GM18499 (cell line): ENCODE measurements at regions not wholly inside any gene's neighbourhood (a gene's known extent, or its start where the extent isn't known, plus 50 kb on each side); places are given as distances from the start of the nearest gene placed in this dataset.
"Not testable (repeated sequence)": the region's sequence is repeated elsewhere in the genome, so short reads cannot be mapped to it uniquely, and the experiment has no call there.

Experiments
- ATAC-seq: cut with Tn5 transposase; IDR thresholded peaks from one replicate; pipeline ENCODE4 v1.9.1; 2021; ENCODE audit warnings: moderate number of reproducible peaks; ENCODE audit not compliant: insufficient read depth, unreplicated experiment

GRCh38 chr7:116371536-116371935 is 128.0 kb upstream of the CAV2 start:
- ATAC-seq = not testable (repeated sequence)

- ATAC-seq = not testable (repeated sequence)
Measured at GRCh38 chr7:116373229-116373628, 126.3 kb upstream of the CAV2 start.

- no peak for ATAC-seq
Measured at GRCh38 chr7:116377721-116378120, 121.8 kb upstream of the CAV2 start.

DNA sequence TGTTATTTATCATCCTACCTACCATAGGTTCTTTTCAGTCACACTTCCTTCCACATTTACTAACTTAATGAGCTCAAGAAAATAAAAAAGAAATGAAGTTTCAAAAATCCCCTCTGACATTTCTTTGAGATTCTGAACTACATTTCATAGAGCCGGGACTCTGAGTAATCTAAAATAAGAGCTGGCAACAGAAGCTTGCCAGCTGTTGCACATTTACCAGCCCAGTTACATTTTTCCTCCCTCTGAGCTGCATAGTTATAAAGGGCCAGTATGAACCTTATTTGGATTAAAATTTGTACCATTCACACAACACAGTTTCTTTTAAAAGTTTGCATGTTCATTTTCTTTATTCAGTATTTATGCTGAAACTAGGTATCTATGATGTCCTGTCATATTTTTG is 119.5 kb upstream of the CAV2 start:
- no peak for ATAC-seq

GRCh38 chr7:116382375-116382774 is 117.2 kb upstream of the CAV2 start:
- ATAC-seq = no peak

DNA sequence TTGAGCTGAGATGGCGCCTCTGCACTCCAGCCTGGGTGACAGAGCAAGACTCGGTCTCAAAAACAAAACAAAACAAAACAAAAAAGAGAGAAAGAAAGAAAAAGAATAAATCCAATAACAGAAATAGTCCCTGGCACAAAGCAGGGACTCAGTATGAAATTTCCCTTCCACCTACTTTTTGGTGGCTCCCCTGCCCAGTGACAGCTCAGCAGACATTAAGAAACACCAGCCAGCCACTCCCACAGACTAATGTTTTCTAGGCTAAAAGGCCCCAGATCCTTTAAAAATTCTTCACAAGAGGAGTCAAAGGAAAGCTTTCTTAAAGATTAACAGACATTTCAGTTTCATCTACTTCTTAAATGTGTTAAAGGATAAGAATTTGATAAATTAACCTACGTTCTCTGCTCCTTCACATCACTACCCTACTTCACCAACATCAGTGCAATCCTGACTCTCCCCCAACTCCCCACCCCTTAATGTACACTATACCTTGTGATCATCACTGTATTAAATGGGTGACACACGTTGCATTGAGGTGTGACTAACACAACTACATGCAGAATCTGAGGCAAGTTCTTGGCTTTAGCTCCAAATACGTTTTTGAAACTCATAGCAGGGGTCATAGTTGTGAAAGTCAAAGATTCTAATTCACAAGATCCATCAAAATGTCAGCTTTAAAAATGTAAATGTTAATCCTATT is 114.5 kb upstream of the CAV2 start:
- no peak for ATAC-seq

DNA sequence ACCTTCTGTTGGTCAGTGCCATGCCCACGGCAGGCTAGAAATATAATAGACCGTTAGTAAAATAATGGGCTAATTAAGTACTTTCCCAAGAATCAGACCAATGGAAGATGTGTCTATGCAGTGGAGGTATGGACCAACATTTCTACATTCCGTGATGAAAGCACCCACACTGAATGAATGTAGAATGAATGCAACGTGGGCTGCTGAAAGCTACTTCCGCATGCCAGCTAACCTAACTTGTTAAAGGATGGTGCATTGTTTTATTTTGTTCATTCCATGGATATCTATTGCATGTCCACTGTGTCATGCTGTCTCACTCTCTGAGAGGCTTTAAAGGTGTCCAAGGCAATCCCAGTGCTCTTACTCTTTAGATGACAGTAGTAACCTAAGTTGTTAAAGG is 112.9 kb upstream of the CAV2 start:
- ATAC-seq = no peak

GRCh38 chr7:116390363-116390762 is 109.2 kb upstream of the CAV2 start:
- ATAC-seq = no peak

DNA sequence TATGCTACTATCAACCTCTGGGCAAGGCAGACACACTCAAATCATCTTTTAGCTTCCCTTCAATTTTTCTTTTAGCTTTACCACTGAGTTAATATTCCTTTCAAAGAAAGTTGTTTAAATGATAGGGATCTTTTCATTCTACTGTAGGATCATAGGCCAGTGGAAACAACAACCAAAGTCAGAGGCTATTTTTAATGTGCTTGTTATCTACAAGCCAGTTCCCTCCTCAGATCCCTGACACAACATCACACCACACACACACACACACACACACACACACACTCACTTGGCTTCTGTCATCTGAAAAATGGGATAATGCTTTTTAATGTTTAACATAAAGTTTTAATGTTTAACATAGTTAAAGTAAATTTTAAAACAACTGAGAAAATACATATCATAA is 106.7 kb upstream of the CAV2 start:
- no peak for ATAC-seq

GRCh38 chr7:116393654-116394053 is 105.9 kb upstream of the CAV2 start:
- no peak for ATAC-seq

DNA sequence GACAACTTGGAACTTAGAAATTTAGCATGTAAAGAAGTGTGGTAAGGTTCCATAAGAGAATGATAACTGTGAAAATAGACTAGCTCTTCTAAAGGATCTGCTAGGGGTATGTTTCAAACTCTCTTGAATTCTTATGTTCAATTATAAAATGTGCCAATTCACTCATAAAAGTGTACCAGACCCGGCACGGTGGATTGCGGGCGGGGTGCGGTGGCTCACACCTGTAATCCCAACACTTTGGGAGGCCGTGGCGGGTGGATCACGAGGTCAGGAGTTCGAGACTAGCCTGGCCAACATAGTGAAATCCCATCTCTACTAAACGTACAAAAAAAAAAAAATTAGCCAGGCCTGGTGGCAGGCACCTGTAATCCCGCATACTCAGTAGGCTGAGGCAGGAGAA is 105.4 kb upstream of the CAV2 start:
- ATAC-seq = no peak

DNA sequence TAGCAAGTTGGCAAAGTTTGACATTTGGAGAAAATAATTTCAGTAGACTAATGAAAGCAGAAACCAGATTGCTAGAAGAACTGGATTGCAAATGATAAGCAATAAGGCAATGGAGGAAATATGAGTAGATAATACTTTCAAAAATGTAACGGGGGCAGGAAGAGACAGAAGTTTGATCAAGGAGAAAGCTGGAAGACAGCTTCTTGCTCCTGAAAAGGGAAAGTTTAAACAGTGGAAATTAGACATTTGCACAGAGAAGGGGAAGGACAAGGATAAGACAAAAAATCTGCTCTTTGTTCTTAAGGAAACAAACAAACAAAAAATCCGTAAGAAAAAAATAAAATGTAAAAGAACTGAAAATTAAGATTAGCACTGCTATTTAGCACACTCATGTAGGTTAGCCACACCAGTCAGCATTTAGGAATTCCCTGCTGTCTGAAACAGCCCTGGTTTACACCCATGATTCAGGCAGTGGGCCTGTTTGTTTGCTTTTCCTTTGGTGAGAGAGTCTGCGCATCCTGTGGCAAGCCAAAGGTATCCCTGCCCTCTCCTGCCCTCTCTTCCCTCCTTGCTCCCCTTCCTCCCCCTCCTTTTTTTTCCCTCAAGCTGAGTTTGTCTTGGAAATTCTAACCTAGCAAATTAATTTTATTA is 104.3 kb upstream of the CAV2 start:
- ATAC-seq = no peak

DNA sequence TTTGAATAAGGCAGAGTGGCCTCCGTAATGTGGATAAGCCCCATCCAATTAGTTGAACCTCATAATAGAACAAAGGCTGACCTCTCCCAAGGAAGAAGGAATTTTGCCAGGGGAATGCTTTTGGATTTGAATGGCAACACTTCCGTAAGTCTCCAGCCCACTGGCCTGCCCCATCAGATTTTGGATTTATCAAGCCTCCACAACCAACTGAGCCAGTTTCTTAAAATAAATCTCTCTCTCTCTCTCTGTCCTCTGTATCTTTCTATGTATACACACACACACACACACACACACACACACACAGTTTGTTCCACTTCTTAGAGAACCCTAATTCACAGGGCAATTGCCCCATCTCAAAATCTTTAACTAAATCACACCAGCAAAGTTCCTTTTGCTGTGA is 100.9 kb upstream of the CAV2 start:
- ATAC-seq = no peak

GRCh38 chr7:116399819-116400218 is 99.7 kb upstream of the CAV2 start:
- ATAC-seq = no peak

GRCh38 chr7:116400522-116400921 is 99.0 kb upstream of the CAV2 start:
- ATAC-seq = no peak

GRCh38 chr7:116401711-116402110 is 97.8 kb upstream of the CAV2 start:
- no peak for ATAC-seq

- ATAC-seq = no peak
Measured at GRCh38 chr7:116403265-116403664, 96.3 kb upstream of the CAV2 start.

- ATAC-seq = no peak
Measured at GRCh38 chr7:116404389-116404788, 95.1 kb upstream of the CAV2 start.

DNA sequence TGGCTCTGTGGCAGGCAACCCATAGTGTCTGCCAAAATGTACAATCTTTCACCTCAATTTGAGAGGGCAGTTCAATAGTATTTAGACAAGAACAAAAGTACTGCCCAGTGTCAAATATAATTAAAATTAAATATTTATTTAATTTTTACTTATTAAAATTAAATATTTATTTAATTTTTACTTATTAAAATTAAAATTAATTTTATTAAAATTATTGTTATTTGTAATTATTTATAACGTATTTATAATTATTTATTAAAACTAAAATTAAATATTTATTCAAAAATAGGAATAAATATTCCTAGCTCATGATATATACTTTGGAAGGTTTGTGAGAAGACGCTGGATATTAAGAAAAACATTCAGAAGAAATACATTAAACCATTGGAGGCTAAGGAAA is 93.7 kb upstream of the CAV2 start:
- ATAC-seq = no peak

DNA sequence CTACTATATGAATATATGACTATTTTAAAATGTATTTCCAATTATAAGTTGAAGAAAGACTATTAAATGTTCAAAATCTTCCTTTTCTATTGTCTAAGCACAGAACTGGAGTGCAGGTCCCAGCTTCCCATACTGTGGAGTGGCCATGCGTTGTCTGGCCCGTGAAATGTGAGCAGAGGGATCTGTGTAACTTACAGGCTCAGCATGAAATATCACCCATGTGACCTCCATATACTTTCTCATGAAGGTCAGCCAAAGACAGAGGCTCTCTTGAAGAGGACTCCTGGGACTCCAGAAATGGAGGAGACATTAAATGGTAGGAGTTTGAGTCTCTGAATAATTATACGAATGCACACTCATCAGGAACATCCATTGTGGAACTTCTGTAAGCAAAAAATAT is 92.4 kb upstream of the CAV2 start:
- ATAC-seq = no peak

GRCh38 chr7:116408166-116408565 is 91.4 kb upstream of the CAV2 start:
- no peak for ATAC-seq

DNA sequence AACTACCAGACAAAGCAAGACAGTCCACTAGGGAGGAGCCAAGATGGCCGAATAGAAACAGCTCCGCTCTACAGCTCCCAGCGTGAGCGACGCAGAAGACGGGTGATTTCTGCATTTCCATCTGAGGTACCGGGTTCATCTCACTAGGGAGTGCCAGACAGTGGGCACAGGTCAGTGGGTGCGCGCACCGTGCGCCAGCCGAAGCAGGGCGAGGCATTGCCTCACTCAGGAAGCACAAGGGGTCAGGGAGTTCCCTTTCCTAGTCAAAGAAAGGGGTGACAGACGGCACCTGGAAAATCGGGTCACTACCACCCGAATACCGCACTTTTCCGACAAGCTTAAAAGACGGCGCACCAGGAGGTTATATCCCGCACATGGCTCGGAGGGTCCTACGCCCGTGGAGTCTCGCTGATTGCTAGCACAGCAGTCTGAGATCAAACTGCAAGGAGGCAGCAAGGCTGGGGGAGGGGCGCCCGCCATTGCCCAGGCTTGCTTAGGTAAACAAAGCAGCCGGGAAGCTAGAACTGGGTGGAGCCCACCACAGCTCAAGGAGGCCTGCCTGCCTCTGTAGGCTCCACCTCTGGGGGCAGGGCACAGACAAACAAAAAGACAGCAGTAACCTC is 90.6 kb upstream of the CAV2 start:
- not testable (repeated sequence) for ATAC-seq
